Vagina (tissue), 2 donors: ENCODE measurements at regions not wholly inside any gene's neighbourhood (a gene's known extent, or its start where the extent isn't known, plus 50 kb on each side); places are given as distances from the start of the nearest gene placed in this dataset.

ENCODE experiments used
- POLR2A ChIP-seq, 2 donors: fragments of 450-650 bp; IDR thresholded peaks; one replicate each; pipeline ENCODE4 v1.6.1; 2017; ENCODE audit warnings: antibody characterized with exemption in 2 of 2, mild to moderate bottlenecking in 2 of 2, moderate library complexity in 2 of 2
- TF ChIP-seq, protein P1 (sequence below), 3 experiments: fragments of 450-650 bp in 2 of 3; fragments of 200-600 bp in 1 of 3; sonication (generic) in 1 of 3; IDR thresholded peaks; one replicate each; pipeline ENCODE4 v1.5.1; 2017 to 2019; ENCODE audit warnings: antibody characterized with exemption in 3 of 3, mild to moderate bottlenecking in 2 of 3, moderate library complexity in 2 of 3

GRCh38 chr9:104022083-104022482 lies 72.0 kb upstream of the SMC2 start:
- TF ChIP-seq, protein P1, sequence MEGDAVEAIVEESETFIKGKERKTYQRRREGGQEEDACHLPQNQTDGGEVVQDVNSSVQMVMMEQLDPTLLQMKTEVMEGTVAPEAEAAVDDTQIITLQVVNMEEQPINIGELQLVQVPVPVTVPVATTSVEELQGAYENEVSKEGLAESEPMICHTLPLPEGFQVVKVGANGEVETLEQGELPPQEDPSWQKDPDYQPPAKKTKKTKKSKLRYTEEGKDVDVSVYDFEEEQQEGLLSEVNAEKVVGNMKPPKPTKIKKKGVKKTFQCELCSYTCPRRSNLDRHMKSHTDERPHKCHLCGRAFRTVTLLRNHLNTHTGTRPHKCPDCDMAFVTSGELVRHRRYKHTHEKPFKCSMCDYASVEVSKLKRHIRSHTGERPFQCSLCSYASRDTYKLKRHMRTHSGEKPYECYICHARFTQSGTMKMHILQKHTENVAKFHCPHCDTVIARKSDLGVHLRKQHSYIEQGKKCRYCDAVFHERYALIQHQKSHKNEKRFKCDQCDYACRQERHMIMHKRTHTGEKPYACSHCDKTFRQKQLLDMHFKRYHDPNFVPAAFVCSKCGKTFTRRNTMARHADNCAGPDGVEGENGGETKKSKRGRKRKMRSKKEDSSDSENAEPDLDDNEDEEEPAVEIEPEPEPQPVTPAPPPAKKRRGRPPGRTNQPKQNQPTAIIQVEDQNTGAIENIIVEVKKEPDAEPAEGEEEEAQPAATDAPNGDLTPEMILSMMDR (IDR thresholded peaks at IDR 0.05) = no peak
- no peak for TF ChIP-seq POLR2A (IDR thresholded peaks at IDR 0.05)
